NCI-H345 (cell line): ENCODE measurements at regions not wholly inside any gene's neighbourhood (a gene's known extent, or its start where the extent isn't known, plus 50 kb on each side); places are given as distances from the start of the nearest gene placed in this dataset.

Experiments used
- DNase-seq: peaks from one replicate; lab custom pipeline; 2025; lab: John Stamatoyannopoulos, UW

DNA sequence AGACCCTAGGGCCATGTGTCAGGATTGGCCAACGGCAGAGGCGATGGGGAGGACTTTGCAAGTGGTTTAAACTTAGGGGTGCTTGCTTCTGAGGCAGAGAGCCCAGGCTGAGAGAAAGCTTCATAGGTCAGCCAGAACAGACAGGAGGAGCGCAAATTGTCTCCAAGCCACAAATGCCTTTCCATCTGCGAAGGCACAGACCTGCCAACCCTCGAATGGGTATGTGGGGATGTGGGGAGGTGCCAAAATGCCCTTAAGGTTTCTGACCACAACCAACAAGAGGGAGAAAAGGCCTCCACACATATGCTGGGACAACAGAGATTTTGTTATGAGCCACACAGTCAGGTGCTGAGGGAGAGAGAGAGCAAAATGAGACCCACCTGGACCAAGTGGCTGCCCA is 283.6 kb downstream of the CYP26B1 start:
- DNase-seq = no peak

DNA sequence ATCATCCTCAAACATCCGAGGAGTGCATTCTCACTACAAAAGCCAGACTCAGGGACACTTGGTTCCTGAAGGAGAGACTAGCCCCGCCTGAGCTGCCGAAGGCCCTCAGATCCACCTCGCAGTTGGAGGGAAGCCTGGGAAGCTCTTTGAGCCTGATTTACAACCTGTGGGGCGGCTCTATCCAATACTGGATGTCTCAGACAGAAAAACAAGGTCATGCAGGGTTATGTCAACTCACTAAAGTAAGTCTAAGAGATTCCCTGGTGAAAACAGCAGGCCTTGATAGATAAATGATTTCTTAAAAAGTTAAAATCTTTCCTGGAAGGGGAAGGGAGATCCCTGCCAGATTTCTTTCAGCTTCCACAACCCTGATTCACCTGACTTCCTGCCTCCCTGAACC is 284.3 kb downstream of the CYP26B1 start:
- DNase-seq = no peak

DNA sequence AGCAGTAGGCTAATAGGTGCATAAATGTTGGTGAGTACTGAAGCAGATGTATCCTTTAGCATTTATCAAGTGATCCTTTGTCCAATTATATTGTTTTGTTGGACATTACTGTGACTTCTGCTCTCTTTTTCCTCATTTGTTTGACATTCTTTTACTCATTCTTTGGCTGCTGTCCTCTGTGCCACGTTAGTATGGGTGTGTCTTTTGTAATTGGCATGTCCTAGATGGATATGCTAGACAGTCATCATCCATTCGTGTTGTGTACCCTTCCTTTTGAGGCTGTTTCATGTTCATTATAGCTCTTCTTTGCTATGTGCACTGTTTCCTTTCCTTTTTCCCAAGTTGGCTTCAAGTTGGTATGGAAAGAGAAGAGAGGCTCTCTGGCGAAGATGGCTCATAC is 284.7 kb downstream of the CYP26B1 start:
- DNase-seq = no peak

DNA sequence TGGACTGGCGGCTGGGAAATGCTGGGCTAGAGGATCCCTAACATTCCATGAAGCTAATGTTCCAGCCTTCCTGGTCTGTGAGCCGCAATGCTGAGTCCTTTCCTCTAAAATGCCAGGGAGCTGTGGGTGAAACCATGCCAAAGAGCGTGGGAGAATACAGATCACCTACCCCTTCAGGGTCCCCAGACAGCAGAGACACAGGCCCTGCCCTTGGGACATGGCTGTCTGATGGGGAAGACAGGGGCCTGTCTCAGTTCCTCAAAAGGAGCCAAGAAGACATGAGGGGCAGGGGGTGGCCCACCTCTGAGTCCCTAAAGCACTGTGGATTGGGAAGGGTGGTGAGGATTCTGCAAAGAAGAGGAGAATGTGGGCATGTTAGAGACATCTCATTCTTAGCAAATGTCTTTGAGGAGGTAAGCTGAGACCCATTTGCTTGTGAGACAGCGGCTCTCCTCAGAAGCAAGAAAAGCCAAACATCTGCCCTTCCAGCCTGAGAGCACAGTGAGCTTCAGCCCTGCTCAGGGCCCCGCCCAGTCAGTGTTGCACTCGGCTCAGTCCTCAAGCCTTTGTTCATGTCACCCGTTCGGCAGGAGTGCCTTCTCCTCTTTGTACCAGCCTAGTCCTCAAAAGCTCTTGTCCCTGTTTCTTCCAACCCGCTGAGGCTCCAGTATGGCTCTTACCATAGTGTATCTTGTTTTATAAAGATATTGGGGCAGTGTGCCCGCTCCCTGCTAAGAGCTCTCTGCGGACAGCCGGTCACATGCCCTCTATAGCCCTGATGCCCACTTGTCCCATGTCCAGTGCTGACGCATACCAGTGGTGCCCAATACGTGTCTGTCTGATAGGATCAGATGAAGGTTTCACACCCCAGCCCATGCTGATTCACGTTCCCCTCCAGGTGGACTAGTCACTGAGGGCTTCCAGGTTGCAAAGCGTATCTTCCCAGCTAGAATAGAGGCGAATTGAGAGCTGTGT is 286.2 kb downstream of the CYP26B1 start:
- DNase-seq = no peak

DNA sequence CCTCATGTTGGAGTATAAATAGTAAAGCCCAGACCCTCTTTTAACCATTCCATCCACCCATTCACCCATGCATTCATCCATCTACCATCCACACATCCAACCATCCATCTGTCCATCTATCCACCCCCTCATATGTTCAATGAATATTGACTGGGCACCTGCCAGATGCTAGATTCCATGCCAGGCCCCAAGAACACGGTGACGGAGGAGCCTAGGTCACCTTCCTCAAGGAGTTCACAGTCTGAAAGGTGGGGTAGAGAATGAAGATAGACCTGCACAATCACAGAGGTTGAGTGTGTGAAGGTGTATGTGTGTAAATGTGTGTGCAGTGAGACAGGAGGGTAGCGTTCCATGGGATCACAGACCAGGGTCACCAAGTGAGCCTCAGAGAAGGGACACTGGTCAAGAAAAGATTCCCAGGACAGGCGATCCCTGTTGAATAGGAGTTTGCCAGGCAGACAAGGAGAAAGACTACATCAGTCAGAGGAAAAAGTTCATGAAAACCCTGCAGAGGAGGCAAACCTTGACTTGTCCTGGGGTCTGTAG is 287.2 kb downstream of the CYP26B1 start:
- no peak for DNase-seq

DNA sequence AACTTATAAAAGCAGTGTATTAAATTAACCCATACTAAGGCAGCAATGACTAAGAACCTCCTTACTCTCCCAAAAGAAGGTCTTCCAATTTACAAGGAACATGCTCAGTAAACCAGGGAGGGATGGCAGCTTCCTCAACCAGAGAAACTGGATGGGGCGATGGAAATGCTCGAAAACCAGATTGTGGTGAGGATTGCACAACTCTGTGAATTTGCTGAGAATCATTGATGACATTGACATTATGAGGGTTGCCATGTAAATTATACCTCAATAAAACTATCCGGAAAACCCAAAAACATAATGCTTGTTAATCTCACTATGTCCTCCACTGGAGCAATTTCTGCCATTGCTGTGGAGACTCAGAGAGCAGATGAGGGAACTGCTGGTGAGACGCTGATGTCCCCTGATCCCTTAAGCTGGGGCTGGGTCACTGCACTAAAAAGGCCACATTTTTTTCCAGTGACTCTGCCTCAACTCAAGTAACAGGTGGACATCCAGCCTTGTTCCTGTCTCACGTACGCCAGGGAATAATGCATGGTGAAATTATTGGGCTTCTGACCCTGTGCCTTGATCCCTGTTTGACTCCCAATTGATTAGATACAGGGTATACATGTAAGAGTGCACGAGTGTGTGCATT is 288.3 kb downstream of the CYP26B1 start:
- no peak for DNase-seq

DNA sequence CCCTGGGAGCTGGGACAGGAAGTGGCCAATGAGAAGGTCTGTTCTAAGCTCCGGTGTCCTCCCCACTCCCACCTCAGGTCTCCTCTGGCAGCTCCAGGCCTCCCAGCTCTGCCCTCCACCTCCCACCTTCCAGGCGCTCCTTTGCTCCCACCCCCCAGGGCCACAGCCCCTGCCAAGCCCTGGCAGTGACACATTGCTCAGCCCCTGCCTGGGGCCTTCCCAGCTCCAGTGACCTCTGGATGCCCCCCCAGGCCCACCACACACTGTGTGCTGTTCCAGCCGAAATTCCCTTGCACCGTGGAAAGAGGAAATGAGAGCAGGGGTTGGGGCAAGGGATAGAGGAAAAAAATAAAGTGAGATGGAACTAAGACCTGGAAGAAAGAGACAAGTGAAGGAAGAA is 289.6 kb downstream of the CYP26B1 start:
- no peak for DNase-seq

DNA sequence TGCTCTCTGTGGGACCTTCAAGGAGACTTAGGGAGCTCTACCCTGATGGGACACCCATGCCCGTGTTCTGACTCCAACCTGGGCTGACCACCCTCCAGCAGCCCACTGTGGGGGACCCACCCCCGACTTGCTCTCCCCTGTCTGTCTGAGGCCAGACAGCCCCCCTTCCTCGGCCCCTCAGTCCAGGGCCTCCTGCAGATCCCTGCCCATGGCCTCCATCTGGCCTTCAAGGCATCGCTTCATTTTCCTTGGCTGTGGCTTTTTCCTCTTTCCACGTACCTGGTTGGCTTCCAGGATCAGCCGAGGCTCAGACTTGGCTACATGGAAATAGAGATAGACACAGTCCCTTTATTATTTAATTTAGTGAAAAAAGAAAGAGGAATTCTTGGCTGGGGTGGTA is 290.0 kb downstream of the CYP26B1 start:
- DNase-seq = no peak

DNA sequence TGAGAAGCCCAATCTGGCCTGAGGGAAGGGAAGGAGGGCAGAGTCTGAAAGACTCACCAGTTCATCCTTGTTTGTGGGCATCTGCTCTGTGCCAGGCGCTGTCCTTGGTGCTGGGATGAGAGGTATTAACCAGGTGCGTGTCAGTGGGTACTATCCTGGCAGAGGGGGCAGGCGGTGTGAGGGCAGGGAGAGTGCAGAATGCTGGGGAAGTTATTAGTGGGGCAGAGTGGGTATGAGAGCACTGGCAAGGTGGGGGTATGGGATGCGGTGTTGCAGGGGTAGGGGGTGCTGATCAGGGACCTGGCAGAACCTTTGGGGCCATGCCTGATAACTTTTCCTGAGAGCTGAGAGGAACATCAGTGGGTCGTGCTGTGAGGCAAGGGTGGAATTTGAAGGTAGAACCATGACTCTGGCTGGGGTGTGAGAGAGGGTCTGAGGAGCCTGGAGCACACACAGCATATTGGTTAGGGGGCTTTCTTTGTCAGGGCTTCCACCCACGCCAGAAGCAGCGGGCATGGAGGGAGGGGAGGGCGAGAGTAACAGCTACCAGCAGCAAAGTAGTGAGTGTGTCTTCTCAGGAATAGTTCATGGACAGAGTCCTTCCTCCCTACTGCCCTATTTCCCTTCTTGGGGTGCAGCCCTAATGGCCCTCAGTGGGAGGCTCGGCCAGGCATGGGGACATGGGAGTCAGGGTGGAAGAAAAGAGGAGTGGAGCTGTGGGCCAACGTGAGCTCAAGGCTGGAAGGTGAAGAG is 290.7 kb downstream of the CYP26B1 start:
- no peak for DNase-seq

DNA sequence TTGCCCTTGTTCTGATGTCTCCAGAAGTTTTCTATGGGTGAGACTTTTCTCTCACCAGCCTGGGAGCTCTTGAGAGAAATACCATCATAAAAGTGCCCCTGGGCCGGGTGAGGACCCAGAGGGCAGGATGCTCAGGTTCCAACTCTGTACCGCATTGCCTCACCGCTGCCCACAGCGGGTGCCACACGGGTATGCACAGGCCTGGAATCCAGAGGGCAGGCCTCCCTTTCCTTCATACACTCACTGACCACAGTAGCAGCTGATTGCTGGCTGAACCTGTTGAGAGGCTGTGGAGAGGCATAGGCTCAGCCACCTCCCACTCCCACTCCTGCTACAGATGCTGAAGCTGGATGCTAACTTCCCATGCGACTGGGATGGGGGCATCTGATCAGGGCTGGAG is 293.8 kb downstream of the CYP26B1 start:
- no peak for DNase-seq

DNA sequence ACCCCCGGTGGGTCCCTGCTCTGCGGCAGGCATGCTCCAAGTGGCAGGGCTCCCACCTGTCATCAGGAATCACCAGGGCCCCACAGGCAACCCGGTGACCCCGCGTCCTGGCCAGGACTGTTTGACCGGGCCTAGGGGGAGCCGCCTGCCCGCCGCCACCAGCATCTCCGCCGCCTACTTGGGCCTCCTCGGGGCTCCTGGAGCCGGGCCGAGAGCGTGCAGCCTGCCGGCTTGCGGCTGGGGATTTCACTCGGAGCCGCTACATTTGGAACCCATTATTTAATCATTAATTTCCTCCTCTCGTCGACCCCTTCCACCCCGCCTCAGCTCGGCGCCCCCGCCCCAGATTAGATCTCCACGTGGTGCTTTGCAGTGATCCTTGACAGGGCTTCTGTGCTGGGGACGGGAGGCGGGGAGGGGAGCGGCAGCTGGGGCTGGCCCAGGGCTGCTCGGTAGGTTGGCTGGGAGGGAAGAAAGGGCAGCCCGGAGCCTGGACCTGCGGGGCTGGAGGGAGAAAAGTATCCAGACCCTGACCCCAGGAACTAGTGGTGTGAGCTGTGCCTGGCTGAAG is 295.4 kb downstream of the CYP26B1 start:
- no peak for DNase-seq

DNA sequence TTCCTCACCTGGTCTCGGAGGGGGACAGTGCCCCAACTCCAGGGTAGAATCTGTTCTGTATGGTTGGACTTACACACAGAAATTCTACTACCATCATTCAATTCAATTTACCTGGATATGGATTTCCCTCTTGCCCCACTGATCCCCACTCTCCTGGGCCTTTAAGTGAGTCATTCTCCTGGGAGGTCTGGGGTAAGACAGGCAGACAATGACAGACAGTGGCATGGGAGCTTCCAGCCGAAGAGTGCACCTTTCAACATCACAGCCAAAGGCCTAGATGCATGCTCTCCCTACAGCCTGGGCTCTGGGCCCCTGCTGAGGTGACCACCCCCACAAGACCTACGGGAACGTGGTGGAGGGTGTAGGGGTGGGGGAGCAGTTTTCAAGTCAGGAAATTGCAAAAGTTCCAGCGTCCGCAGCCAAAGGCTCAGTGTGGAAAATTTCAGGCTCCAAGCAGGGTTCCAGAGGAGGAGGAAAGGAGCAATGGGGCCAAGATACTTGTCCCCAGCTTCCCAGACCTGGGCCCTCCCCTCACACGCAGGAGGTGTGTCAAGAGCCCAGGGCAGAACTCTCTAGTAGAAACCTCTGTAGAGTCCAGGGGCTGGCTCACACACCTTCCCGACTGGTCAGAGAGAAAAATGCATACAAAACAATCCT is 296.4 kb downstream of the CYP26B1 start:
- DNase-seq = no peak

DNA sequence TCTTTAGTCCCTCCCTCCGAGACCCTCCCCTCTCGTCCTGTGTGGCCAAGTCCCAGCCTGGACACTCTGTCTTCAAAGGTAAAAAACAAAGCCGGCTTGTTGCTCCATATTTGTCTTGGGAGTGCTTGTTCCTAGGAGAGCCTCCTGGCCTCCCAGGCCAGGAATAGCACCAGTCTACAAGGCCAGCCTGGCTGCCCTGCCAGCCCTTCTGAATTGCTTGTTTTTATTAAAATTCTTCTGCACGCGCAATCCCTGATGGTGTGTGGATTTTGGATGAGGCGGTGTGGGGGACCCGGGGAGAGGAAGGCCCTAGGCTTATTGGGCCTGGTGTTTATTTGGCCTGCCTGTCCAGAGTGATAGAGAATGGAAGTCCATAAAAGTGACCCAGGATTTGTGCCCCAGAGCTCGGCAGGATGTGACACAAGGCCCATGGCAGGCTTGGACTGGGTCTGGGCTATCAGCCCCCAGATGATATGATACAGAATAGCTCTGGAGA is 297.3 kb downstream of the CYP26B1 start:
- DNase-seq = no peak

DNA sequence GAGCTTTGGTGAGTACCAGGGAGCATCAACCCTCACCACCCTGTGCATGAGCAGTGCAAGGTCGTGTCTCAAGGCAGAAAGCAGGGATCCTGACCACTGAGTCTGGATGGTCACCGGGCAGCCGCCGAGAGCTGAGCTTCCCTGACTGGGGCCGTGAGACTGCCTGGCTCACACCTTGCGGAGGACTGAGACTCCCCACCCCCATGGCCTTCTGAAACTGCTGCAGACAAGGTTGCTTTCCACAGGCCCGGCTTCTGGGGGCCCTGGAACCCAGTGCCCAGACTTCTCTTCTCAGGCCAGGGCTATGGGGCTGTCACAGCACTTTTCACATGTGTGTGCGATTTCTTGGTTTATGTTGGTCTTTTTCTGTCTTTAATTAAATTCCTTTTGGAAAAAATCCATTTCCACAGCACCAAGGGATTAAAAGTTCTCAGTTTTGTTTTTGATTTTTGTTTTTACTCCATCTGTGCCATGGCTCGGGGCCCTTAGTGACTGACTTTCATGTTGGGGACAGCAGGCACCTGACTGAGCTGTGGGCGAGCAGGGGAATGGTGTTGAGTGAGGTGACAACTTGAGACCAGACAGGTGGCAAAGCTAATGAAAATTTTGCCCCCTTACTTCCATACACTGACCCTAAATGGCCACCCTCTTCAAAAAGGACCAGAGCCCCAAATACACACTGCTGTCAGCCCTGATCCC is 297.9 kb downstream of the CYP26B1 start:
- no peak for DNase-seq

DNA sequence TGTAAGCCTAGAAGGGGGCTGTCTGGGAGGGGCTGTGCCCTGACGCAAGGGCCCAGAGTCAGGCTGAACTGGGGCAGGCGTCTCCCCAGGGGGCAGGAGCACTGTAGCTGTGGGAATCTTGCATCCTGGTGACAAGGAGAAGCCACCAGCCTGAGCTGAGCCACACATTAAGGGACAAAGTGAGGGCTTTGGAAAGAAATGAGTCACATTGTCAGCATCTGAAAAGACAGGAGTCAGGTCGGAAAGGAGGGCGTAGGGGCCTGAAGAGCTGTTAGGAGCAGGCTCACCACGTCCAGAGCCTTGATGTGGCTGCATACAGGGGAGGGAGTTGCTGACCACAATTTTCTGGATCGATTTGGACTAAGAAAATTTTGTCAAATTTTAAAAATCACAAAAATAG is 298.6 kb downstream of the CYP26B1 start:
- DNase-seq = no peak

DNA sequence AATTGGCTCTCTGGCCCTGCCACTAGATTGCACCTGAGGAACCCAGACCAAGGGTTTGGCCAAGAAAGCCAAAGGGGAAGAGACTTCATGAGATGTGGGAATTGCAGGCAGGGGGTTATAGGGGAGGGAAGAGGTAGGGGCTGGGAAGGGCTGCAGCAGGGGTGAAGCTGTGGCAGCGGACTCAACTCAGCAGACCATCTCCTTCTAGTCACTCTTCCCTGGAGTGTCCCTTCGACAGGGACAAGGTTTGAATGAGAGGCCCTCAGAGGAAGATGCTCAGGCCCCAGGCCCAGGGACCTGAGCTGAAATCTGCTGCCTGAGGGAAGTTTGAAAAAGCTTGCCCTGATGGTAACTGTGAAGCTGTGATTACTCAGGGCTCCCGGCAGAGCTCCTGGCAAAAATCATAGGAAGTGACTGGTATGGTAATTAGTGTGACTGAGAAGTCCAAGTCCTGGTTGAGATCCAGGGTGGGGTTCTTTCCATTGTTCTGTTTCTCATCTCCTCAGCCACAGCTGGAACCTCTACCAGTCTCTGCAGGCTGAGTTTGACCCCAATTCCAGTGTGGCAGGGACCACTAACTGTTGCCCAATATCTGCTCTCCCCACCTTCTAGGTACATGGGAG is 300.9 kb downstream of the CYP26B1 start:
- DNase-seq = no peak

DNA sequence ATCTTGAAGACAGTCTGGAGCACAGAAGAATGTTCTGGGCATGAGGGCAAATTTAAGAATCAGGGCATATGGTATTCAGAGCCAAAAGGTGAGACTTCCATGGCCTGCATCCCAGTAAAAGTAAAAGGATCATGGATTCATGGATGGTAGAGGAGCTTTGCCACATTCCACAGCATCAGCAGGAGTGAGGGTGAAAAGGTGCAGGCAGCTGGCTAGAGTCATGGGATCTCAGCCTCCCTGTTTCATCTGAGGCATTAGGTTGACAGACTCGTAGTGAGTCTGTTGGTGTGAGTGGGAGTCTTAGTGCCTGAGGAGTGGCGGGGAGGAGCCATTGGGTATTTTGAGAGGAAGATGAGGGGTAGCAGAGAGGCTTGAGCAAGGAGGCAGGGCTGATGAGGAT is 301.6 kb downstream of the CYP26B1 start:
- no peak for DNase-seq

DNA sequence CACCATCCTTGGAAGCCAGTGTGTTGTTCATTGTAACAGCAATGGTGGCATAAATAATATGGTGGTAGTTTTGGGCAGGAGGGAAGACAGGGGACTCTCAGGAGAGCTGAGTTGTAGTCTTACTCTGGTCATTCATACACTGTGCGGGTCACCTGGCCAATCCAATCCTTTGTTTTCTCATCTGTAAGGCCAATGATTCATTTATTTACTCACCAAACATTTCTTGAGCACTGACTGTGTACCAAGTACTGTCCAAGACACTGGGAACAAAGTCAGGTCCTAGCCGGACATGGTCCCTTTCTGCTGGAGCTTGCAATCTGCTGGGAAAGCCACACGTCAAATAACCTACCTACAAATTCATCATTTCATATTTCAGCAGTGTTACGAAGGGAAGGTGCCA is 302.7 kb downstream of the CYP26B1 start:
- no peak for DNase-seq

DNA sequence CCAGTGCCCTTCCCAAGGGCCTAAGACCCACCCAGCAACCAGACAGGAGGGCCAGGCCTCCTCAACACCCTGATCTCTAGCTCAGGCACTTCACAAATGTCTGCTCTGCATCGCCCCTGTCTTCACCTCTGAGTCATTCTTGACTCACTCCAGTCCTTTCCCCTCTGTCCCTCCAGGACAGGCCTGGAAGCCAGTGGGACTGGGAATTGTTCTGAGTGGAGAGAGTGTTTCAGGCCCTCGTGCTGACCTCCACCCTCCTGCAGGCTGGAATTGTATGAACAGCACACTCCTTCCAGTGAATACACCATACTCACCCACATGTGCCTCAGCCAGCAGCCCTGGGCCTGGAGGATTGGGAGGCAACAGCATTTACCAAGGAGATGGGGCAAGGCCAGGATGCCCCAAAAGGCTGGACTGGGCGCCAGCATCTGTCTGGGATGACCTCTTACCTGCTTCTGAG is 304.2 kb downstream of the CYP26B1 start:
- DNase-seq = no peak

DNA sequence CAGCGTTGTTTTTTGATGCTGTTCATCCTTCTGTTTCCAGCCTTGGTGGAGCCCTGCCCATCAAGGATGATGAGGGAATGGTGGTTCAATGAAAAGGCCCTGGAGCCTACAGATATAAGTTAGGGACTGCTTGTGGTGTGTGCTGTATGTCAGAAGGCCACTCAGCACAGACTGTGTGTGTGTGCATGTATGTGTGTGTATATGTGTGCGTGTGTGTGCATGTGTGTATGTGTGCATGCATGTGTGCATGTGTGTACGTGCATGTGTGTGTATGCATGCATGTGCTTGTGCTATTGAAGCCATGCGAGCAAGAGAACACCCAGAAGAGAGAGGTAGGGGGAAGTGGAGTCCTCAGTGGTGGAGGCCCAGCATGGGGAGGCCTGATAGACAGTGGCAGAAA is 304.9 kb downstream of the CYP26B1 start:
- DNase-seq = no peak
